ENCODE measurements at regions not wholly inside any gene's neighbourhood (a gene's known extent, or its start where the extent isn't known, plus 50 kb on each side); places are given as distances from the start of the nearest gene placed in this dataset.

DNA sequence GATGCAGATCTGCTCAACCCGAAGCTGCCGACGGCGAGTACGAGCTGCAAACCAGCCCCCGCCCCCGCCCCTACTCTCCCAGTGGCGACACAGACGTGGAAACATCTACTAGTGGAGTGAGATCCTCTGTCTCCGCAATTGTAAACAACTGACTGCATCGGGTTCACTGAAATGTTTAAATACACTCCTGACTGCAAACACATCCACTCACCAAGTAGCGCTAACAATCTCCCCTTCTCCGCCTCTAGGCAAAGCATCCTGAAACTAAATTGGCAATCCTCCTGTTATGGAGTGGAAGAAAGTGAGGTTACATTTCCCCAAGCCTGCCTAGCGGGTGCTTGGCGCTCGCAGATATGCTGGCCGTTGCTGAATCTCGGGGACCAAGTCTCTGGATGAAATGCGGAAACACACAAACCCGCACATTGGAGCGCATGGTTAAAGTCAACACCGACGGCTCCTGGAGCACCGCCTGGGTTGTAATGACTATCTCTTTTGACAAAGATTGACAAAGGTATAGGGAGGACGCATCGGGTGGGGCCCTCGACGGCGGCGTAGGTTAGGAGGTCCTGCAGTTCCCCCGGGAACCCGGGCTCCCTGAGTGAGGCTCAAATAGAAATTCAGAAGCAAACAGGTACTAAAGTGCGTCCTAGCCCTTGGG is 117.0 kb upstream of the TEX13C start:
- in situ Hi-C loops (cut with HindIII; ENCODE audit: low pct_ligation_motif_present, low sequenced_read_pairs): no loop called here
- no peak for DNase-seq
- Histone ChIP-seq H3K4me3 (ENCODE audit: low read depth, low read length) (no peak overlapping the region), H3K36me3 (replicated peaks) (no peaks in the 10 kb centered on the region), H3K27me3 (replicated peaks) (peaks cover 7% of the 10 kb centered on the region), H3K27ac (no peak overlapping the region)
- TF ChIP-seq, protein P1, sequence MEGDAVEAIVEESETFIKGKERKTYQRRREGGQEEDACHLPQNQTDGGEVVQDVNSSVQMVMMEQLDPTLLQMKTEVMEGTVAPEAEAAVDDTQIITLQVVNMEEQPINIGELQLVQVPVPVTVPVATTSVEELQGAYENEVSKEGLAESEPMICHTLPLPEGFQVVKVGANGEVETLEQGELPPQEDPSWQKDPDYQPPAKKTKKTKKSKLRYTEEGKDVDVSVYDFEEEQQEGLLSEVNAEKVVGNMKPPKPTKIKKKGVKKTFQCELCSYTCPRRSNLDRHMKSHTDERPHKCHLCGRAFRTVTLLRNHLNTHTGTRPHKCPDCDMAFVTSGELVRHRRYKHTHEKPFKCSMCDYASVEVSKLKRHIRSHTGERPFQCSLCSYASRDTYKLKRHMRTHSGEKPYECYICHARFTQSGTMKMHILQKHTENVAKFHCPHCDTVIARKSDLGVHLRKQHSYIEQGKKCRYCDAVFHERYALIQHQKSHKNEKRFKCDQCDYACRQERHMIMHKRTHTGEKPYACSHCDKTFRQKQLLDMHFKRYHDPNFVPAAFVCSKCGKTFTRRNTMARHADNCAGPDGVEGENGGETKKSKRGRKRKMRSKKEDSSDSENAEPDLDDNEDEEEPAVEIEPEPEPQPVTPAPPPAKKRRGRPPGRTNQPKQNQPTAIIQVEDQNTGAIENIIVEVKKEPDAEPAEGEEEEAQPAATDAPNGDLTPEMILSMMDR (IDR thresholded peaks at IDR 0.05; ENCODE audit: low read depth, low read length, missing control alignments): no peak

DNA sequence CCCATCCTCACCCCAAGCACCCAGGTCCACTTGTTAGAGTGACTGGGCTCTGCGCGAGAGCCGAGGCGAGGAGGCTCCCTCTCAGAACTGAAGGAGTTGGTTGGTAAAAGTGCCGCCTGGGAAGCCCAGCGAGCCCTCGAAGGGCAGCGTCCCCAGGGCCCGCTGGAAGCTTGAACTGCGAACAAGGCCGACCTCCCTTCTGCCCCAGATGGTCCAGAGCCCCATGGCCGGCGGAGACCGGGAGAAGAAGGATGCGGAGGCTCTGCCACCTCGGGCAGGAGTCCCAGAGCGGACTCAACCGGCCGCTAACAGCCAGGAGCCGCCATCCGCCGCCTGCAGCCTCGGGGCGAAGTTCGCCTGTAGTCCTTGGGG is 116.3 kb upstream of the TEX13C start:
- TF ChIP-seq, protein P1 (IDR thresholded peaks at IDR 0.05; ENCODE audit: low read depth, low read length, missing control alignments): no peak
- H3K27ac ChIP-seq: no peak overlapping the region
- no peak overlapping the region for H3K4me3 ChIP-seq (ENCODE audit: low read depth, low read length)
- in situ Hi-C loops (cut with HindIII; ENCODE audit: low pct_ligation_motif_present, low sequenced_read_pairs): no loop called here
- DNase-seq: no peak
- H3K27me3 ChIP-seq (replicated peaks): peaks cover 7% of the 10 kb centered on the region
- H3K36me3 ChIP-seq (replicated peaks): no peaks in the 10 kb centered on the region

DNA sequence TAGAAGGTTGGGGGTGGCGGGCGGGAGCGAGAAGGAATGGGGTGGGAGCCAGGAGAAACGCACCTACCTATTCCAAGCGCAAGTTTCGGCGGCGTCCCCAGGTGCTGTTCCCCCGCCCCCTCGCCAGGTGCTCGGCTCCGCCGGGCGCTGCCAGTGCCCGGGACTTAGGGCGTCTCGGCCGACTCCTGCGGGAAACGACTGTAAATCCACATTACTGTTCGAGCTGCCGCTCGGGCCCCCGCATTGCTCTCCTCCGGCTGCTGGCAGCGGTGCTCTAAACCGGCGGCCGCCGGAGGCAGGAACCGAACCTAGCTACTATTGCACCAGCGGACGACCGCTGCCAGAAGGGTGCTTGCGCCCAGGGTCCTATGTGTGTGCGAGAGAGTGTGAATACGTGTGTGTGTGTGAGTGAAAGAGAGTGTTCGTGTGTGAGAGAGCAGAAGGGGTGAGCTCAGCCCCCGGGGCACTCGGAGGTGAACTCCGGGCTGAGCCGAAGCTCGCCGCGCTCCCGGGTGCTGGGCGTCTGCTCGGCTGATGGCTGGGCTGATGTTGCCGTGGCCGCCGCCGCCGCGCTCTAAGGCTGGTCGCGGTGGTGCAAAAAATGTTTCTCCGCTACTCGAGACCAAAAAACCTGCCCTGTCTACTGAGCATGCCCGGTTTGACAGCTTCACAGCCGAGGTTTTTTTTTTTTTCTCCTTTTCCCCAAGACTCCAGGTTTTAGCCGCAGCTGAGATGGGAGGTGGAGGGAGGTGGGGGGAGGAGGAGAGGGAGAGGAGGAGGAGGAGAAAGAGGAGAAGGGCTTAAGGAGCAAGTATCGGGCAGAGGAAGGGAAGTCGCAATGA is 115.7 kb upstream of the TEX13C start:
- DNase-seq: no peak
- in situ Hi-C loops (cut with HindIII; ENCODE audit: low pct_ligation_motif_present, low sequenced_read_pairs): no loop called here
- TF ChIP-seq, protein P1 (IDR thresholded peaks at IDR 0.05; ENCODE audit: low read depth, low read length, missing control alignments): no peak
- Histone ChIP-seq H3K27ac (no peak overlapping the region), H3K27me3 (replicated peaks) (peaks cover 7% of the 10 kb centered on the region), H3K4me3 (ENCODE audit: low read depth, low read length) (peak overlapping the region; percentile 5), H3K36me3 (replicated peaks) (no peaks in the 10 kb centered on the region)

DNA sequence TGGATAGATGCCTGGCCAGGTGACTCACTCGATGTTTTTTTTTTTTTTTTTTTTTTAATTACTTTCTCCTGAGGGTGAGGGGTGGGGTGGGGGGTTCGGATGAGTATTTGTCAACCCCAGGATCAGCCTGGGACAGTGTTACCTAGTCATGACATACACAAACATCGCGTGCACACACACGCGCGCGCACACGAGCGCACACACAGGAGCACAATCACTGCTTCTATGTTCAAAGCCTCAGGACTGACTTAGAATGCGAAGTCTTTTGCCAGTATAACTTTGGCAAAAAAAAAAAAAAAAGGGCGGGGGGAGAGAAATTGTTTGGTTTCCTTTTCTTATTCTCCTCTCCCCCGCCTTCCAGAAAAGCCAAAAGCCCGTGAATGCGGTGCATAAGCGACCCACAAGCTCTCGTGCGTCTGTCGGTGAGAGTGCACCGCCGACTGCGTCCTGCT is 115.0 kb upstream of the TEX13C start:
- in situ Hi-C loops (cut with HindIII; ENCODE audit: low pct_ligation_motif_present, low sequenced_read_pairs): no loop called here
- no peak for DNase-seq
- Histone ChIP-seq H3K27me3 (replicated peaks) (peaks cover 7% of the 10 kb centered on the region), H3K36me3 (replicated peaks) (no peaks in the 10 kb centered on the region), H3K27ac (no peak overlapping the region), H3K4me3 (ENCODE audit: low read depth, low read length) (peak overlapping the region; percentile 27)
- TF ChIP-seq, protein P1 (IDR thresholded peaks at IDR 0.05; ENCODE audit: low read depth, low read length, missing control alignments): no peak

DNA sequence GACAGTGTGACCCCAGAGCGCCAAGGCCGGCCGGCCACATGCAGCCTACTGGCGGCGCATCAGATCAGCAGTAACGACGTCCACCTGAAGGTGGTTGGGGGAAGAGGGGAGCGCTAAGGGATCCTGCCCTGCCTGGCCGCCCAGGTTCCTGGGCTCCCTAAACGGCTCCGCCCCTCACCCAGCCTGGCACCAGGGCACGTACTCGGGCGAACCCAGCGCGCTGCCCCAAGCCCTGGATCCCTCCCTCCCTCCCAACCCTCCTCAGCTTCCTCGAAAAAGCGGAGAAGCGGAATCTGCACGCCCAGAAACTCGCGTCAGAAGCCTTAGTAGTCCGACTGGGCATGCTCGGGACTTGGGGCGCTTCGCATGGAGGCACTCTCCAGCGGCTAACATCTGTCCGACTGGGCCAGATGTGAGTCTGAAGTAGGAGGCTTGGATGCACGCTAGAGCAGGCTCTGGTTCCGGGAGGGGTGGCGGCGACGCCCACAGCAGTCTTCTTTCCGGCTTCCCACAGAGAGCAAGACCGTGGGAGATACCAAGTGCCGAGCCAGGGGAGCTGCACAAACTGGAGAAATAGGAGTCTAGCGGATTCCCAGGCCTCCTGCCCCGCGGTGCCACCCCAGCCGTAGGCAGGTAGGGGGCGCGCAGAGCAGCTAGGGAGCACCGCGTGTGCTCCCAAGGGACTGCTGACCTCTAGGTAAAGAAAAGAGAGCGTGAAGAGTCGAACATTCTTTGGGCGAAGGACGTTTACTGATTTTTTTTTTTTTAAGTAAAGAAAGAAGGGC is 114.3 kb upstream of the TEX13C start:
- in situ Hi-C loops (cut with HindIII; ENCODE audit: low pct_ligation_motif_present, low sequenced_read_pairs): no loop called here
- Histone ChIP-seq H3K36me3 (replicated peaks) (no peaks in the 10 kb centered on the region), H3K4me3 (ENCODE audit: low read depth, low read length) (peak overlapping the region; percentile 27), H3K27me3 (replicated peaks) (peaks cover 7% of the 10 kb centered on the region), H3K27ac (no peak overlapping the region)
- peak; percentile 22 for DNase-seq
- TF ChIP-seq, protein P1 (IDR thresholded peaks at IDR 0.05; ENCODE audit: low read depth, low read length, missing control alignments): no peak

Measured in brain microvascular endothelial cell (primary cell).